HCT116 (cell line): ENCODE measurements at regions not wholly inside any gene's neighbourhood (a gene's known extent, or its start where the extent isn't known, plus 50 kb on each side); places are given as distances from the start of the nearest gene placed in this dataset.

Source experiments
- ATAC-seq: fragments of 200-7000 bp; cut with Tn5 transposase; 2 replicates; pipeline ENCODE4 v1.9.1; 2020; ENCODE audit warnings: mild to moderate bottlenecking, moderate library complexity
- BruUV-seq: library from RNA; stranded (reverse); fragments of 400-500 nt; replicated peaks from 2 replicates; lab custom pipeline; 2021; lab: Mats Ljungman, UMichigan
- CTCF ChIA-PET: fragments of 300-600 bp; sonication (Branson Sonifier 250); formaldehyde crosslinking; loops from one replicate; lab custom pipeline; 2021; ENCODE audit warnings: antibody characterized with exemption; lab: Charles Lee
- POLR2A ChIA-PET: fragments of 300-600, 350-600 bp; sonication (Branson Sonifier 250); formaldehyde crosslinking; loops from one replicate; lab custom pipeline; 2021; ENCODE audit warnings: antibody characterized with exemption; lab: Charles Lee
- RAD21 ChIA-PET, 2 experiments: fragments of 300-600 bp; sonication (Branson Sonifier 250); formaldehyde crosslinking; loops; one replicate each; lab custom pipeline; 2023; ENCODE audit warnings: low total read pairs in 2 of 2; ENCODE audit not compliant: uncharacterized antibody in 2 of 2, unreplicated experiment in 2 of 2, low non-redundant PET in 1 of 2; lab: Charles Lee
- DNase-seq: peaks from one replicate; pipeline ENCODE4 v3.0.0-alpha.2; 2010; ENCODE audit warnings: low read depth, low spot score
- H2AFZ ChIP-seq: fragments of 200-600 bp; shearing (Covaris generic), sonication (generic); 2 replicates; pipeline ENCODE4 v1.6.1; 2017; ENCODE audit warnings: low read depth, mixed run types, mixed read lengths, antibody characterized with exemption, low read length; ENCODE audit not compliant: poor library complexity, severe bottlenecking
- H3K27ac ChIP-seq: 2 replicates; pipeline ENCODE4 v1.5.1; 2012; ENCODE audit warnings: low read depth, low read length
- H3K27me3 ChIP-seq: fragments of 200-600 bp; sonication (generic); 2 replicates; pipeline ENCODE4 v1.6.1; 2016; ENCODE audit warnings: mixed run types, low read length, mixed read lengths; ENCODE audit not compliant: insufficient read depth
- H3K36me3 ChIP-seq, 2 experiments: fragments of 200-500 bp in 1 of 2; fragments of 200-600 bp in 1 of 2; sonication (Bioruptor generic) in 1 of 2; sonication (generic) in 1 of 2; 2 replicates each; pipeline versions ENCODE4 v1.5.1 to v1.6.1; 2014 to 2016; ENCODE audit warnings: low read length in 2 of 2, inconsistent platforms in 1 of 2, mixed read lengths in 1 of 2, mixed run types in 1 of 2; ENCODE audit not compliant: insufficient read depth in 2 of 2, control insufficient read depth in 1 of 2
- H3K4me1 ChIP-seq, 2 experiments: fragments of 200-600 bp in 1 of 2; sonication (generic) in 1 of 2; 2 replicates each; pipeline versions ENCODE4 v1.5.1 to v1.6.1; 2012 to 2017; ENCODE audit warnings: low read length in 2 of 2, inconsistent platforms in 1 of 2, mild to moderate bottlenecking in 1 of 2, mixed read lengths in 1 of 2, mixed run types in 1 of 2, moderate library complexity in 1 of 2; ENCODE audit not compliant: insufficient read depth in 2 of 2, control insufficient read depth in 1 of 2
- H3K4me2 ChIP-seq: fragments of 200-600 bp; sonication (generic); 2 replicates; pipeline ENCODE4 v1.6.1; 2017; ENCODE audit warnings: mixed run types, low read length, mixed read lengths
- H3K4me3 ChIP-seq, 2 experiments: fragments of 200-600 bp in 1 of 2; sonication (generic) in 1 of 2; replicated peaks in 1 of 2; 2 replicates each; pipeline ENCODE4 v1.5.1; 2011 to 2016; ENCODE audit warnings: low read length in 2 of 2, control low read depth in 1 of 2, low read depth in 1 of 2, mild to moderate bottlenecking in 1 of 2, mixed read lengths in 1 of 2, mixed run types in 1 of 2
- H3K79me2 ChIP-seq: fragments of 200-600 bp; sonication (generic); 2 replicates; pipeline ENCODE4 v1.6.1; 2017; ENCODE audit warnings: mild to moderate bottlenecking, mixed run types, low read length, moderate library complexity, mixed read lengths; ENCODE audit not compliant: insufficient read depth
- H3K9ac ChIP-seq: fragments of 200-600 bp; sonication (generic); 2 replicates; pipeline ENCODE4 v1.6.1; 2016; ENCODE audit warnings: low read length, mixed read lengths
- H3K9me2 ChIP-seq: fragments of 200-600 bp; sonication (generic), shearing (Covaris generic); 2 replicates; pipeline ENCODE4 v1.6.1; 2017; ENCODE audit warnings: mixed run types, mild to moderate bottlenecking, moderate library complexity; ENCODE audit not compliant: insufficient read depth
- H3K9me3 ChIP-seq, 2 experiments: fragments of 200-500 bp in 1 of 2; fragments of 200-600 bp in 1 of 2; sonication (Bioruptor generic) in 1 of 2; sonication (generic) in 1 of 2; 2 replicates each; pipeline ENCODE4 v1.6.1; 2014 to 2017; ENCODE audit warnings: low read length in 2 of 2, mixed read lengths in 2 of 2, inconsistent platforms in 1 of 2, low read depth in 1 of 2, mild to moderate bottlenecking in 1 of 2, mixed run types in 1 of 2, moderate library complexity in 1 of 2; ENCODE audit not compliant: control insufficient read depth in 1 of 2, insufficient read depth in 1 of 2
- H4K20me1 ChIP-seq: fragments of 200-600 bp; sonication (generic), shearing (Covaris generic); 2 replicates; pipeline ENCODE4 v1.6.1; 2017; ENCODE audit warnings: mixed run types, mild to moderate bottlenecking, moderate library complexity; ENCODE audit not compliant: insufficient read depth
- EGR1 ChIP-seq: IDR thresholded peaks from 2 replicates; pipeline ENCODE4 v1.6.1; 2012; ENCODE audit warnings: low read depth
- POLR2AphosphoS5 ChIP-seq: IDR thresholded peaks from 2 replicates; pipeline ENCODE4 v1.6.1; 2011; ENCODE audit warnings: mild to moderate bottlenecking, low read depth, low read length, moderate library complexity
- SP1 ChIP-seq: IDR thresholded peaks from 2 replicates; pipeline ENCODE4 v1.6.1; 2012; ENCODE audit warnings: low read depth
- ZBTB33 ChIP-seq: IDR thresholded peaks from 2 replicates; pipeline ENCODE4 v1.6.1; 2011; ENCODE audit warnings: mild to moderate bottlenecking, low read length, moderate library complexity; ENCODE audit not compliant: insufficient replicate concordance; ENCODE audit errors: extremely low read depth
- ZFX ChIP-seq: fragments of 450-650 bp; IDR thresholded peaks from 2 replicates; pipeline ENCODE4 v1.6.1; 2017
- ZNF274 ChIP-seq: fragments of 200-500 bp; sonication (Bioruptor generic); IDR thresholded peaks from 2 replicates; pipeline ENCODE4 v1.6.1; 2014; ENCODE audit warnings: mild to moderate bottlenecking, low read depth, low read length, inconsistent platforms
- intact Hi-C: fragments of 100-400 bp; cut with micrococcal nuclease; formaldehyde crosslinking; loops from 2 replicates; pipeline ENCODE4 v1.10.0; 2022
- TF ChIP-seq, protein P1 (sequence below), 3 experiments: fragments of 200-600 bp in 1 of 3; sonication (generic) in 1 of 3; IDR thresholded peaks in 2 of 3; conservative IDR thresholded peaks in 1 of 3; 2 replicates each; pipeline ENCODE4 v1.5.1; 2012 to 2017; ENCODE audit warnings: low read depth in 2 of 3, low read length in 2 of 3, antibody characterized with exemption in 1 of 3, borderline replicate concordance in 1 of 3, control low read depth in 1 of 3, mild to moderate bottlenecking in 1 of 3, mixed read lengths in 1 of 3, mixed run types in 1 of 3, moderate library complexity in 1 of 3; ENCODE audit not compliant: insufficient read depth in 1 of 3

- Histone ChIP-seq H3K4me2 (no peak overlapping the region), H3K9me3 (peaks cover 0 to 15% of the 10 kb centered on the region in 2 experiments; a peak in 2 of 4 replicates), H3K27me3 (no peaks in the 10 kb centered on the region), H3K4me3 (no peak overlapping the region), H3K9ac (no peak overlapping the region), H3K4me1 (no peaks in the 10 kb centered on the region), H2AFZ (no peak overlapping the region), H3K36me3 (no peaks in the 10 kb centered on the region), H3K27ac (no peak overlapping the region), H3K9me2 (no peaks in the 10 kb centered on the region), H4K20me1 (no peaks in the 10 kb centered on the region), H3K79me2 (no peaks in the 10 kb centered on the region)
- no TSS peak for BruUV-seq
- DNase-seq (no peak), ATAC-seq (no peak)
- RAD21 ChIA-PET, result no interaction called here
- POLR2A ChIA-PET, result no interaction called here
- no peak for TF ChIP-seq SP1
- TF ChIP-seq ZBTB33, result no peak
- TF ChIP-seq ZNF274, result no peak
- no peak for TF ChIP-seq ZFX
- TF ChIP-seq, protein P1, sequence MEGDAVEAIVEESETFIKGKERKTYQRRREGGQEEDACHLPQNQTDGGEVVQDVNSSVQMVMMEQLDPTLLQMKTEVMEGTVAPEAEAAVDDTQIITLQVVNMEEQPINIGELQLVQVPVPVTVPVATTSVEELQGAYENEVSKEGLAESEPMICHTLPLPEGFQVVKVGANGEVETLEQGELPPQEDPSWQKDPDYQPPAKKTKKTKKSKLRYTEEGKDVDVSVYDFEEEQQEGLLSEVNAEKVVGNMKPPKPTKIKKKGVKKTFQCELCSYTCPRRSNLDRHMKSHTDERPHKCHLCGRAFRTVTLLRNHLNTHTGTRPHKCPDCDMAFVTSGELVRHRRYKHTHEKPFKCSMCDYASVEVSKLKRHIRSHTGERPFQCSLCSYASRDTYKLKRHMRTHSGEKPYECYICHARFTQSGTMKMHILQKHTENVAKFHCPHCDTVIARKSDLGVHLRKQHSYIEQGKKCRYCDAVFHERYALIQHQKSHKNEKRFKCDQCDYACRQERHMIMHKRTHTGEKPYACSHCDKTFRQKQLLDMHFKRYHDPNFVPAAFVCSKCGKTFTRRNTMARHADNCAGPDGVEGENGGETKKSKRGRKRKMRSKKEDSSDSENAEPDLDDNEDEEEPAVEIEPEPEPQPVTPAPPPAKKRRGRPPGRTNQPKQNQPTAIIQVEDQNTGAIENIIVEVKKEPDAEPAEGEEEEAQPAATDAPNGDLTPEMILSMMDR (IDR thresholded peaks at IDR 0.05 in 2 of 3, conservative IDR thresholded peaks at IDR 0.05 in 1 of 3; ENCODE audit: borderline replicate concordance in 1 of 3, insufficient read depth in 1 of 3, low read depth in 2 of 3, low read length in 2 of 3), result no peak
- no peak for TF ChIP-seq POLR2AphosphoS5
- TF ChIP-seq EGR1, result no peak
- CTCF ChIA-PET, result no interaction called here
- intact Hi-C loops, result no loop called here
Observed at GRCh38 chr5:166713295-166713694, 1578.2 kb upstream of the WWC1 start.
